ENCODE measurements at regions not wholly inside any gene's neighbourhood (a gene's known extent, or its start where the extent isn't known, plus 50 kb on each side); places are given as distances from the start of the nearest gene placed in this dataset.

DNA sequence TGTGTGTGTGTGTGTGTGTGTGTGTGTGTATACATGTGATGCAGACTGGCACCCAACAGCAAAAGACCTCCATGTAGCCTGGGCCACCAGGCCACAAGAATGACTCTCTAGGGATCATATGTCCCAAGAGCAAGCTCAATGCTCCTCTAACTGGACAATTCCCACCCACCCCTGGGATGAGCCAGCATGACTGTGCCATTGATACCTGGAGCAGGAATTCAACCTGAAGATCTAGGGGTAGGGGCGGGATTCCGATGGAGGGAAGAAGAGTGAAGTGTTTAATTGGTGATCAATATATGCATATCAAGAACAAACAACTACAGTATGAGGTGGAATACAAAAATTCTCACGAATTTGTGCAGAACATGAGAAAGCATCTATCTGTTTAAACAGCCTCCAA, 136.2 kb downstream of the PSMG1 start:
- no peak for TF ChIP-seq ZNF549 (tag by site-specific recombination; IDR thresholded peaks at IDR 0.05)
- no peak for TF ChIP-seq KLF16 (tag by site-specific recombination; IDR thresholded peaks at IDR 0.05)
- TF ChIP-seq, protein P1, sequence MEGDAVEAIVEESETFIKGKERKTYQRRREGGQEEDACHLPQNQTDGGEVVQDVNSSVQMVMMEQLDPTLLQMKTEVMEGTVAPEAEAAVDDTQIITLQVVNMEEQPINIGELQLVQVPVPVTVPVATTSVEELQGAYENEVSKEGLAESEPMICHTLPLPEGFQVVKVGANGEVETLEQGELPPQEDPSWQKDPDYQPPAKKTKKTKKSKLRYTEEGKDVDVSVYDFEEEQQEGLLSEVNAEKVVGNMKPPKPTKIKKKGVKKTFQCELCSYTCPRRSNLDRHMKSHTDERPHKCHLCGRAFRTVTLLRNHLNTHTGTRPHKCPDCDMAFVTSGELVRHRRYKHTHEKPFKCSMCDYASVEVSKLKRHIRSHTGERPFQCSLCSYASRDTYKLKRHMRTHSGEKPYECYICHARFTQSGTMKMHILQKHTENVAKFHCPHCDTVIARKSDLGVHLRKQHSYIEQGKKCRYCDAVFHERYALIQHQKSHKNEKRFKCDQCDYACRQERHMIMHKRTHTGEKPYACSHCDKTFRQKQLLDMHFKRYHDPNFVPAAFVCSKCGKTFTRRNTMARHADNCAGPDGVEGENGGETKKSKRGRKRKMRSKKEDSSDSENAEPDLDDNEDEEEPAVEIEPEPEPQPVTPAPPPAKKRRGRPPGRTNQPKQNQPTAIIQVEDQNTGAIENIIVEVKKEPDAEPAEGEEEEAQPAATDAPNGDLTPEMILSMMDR (tag by site-specific recombination; IDR thresholded peaks at IDR 0.05) = no peak
- no peak for TF ChIP-seq GLI2 (tag by site-specific recombination; IDR thresholded peaks at IDR 0.05; ENCODE audit: borderline replicate concordance, low read depth)
